ENCODE measurements at regions not wholly inside any gene's neighbourhood (a gene's known extent, or its start where the extent isn't known, plus 50 kb on each side); places are given as distances from the start of the nearest gene placed in this dataset.
"Not testable (repeated sequence)": the region's sequence is repeated elsewhere in the genome, so short reads cannot be mapped to it uniquely, and the experiment has no call there.

DNA sequence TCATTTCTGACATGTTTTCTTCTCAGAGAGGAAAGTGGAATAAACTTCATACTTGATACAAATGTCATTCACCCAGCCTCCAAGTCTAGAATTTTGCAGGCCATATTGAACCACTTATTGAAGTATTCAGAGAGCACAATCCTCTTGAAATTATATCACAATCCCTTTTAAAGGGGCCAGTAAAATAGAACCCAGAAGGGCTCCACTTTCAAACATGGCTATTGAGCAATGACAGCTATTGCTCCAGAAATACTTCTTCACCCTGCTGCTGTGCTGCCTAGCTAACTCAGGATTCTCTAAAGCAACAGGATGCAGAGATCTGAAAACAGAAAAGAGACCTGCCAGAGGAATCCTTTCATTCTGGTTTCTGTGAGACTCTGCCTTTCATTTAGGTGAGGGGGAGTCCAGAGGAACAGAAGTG lies 275.0 kb upstream of the CDH5 start:
- peaks cover 0 to 10% (median 4%) of the 10 kb centered on the region in 4 donors for H3K4me1 ChIP-seq
- intact Hi-C loops (cut with DNase I): no loop called here
- TF ChIP-seq CTCF (IDR thresholded peaks at IDR 0.05): no peak
- no peak overlapping the region for H3K27ac ChIP-seq (replicated peaks in 1 of 4)
- no peaks in the 10 kb centered on the region for H3K27me3 ChIP-seq
- no peaks in the 10 kb centered on the region for H3K36me3 ChIP-seq
- peak; percentile 21 for DNase-seq (ENCODE audit: extremely low spot score)
- no peak overlapping the region for H3K4me3 ChIP-seq
- H3K9me3 ChIP-seq: no peaks in the 10 kb centered on the region

DNA sequence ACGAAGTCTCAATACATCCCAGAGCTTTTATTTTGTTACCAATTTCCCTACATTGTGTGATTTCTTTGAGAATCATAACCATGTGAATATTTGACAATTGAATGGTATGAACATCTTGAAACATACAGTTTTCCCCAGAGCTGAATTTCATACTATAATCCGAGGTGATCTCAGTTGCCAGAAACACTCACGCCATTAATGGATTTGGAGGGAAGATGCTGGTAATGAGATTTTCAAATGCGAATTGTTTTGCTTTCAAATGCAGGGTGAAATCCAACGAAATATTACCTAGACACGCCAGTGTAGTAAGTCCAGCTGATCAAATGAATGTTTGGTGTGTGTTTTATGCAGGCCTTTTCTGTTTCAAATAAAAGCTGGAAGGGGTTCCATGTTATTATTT lies 277.8 kb upstream of the CDH5 start:
- H3K27me3 ChIP-seq: no peaks in the 10 kb centered on the region
- intact Hi-C loops (cut with DNase I): no loop called here
- H3K27ac ChIP-seq (replicated peaks in 1 of 4): no peak overlapping the region
- no peaks in the 10 kb centered on the region for H3K36me3 ChIP-seq
- no peaks in the 10 kb centered on the region for H3K9me3 ChIP-seq
- DNase-seq (ENCODE audit: extremely low spot score): no peak
- H3K4me3 ChIP-seq: no peak overlapping the region
- peaks cover 0 to 14% (median 9%) of the 10 kb centered on the region in 4 donors for H3K4me1 ChIP-seq
- WGBS: 94% methylated on average over 6 of the region's 6 CpGs
- TF ChIP-seq POLR2A (IDR thresholded peaks at IDR 0.05; ENCODE audit: low read depth) (no peak), EP300 (IDR thresholded peaks at IDR 0.05) (no peak), POLR2AphosphoS5 (IDR thresholded peaks at IDR 0.05) (no peak), CTCF (IDR thresholded peaks at IDR 0.05) (no peak)

- Histone ChIP-seq H3K4me1 (peaks cover 0 to 17% (median 11%) of the 10 kb centered on the region in 4 donors), H3K27ac (replicated peaks in 1 of 4) (no peak overlapping the region), H3K27me3 (no peaks in the 10 kb centered on the region), H3K9me3 (no peaks in the 10 kb centered on the region), H3K4me3 (no peak overlapping the region), H3K36me3 (no peaks in the 10 kb centered on the region)
- TF ChIP-seq POLR2AphosphoS5 (IDR thresholded peaks at IDR 0.05): no peak
- no peak for TF ChIP-seq CTCF (IDR thresholded peaks at IDR 0.05)
- no peak for TF ChIP-seq EP300 (IDR thresholded peaks at IDR 0.05)
- no peak for TF ChIP-seq POLR2A (IDR thresholded peaks at IDR 0.05; ENCODE audit: low read depth)
- peak; percentile 57 for DNase-seq (ENCODE audit: extremely low spot score)
- intact Hi-C loops (cut with DNase I): no loop called here
Measured at GRCh38 chr16:66087308-66087707, 279.2 kb upstream of the CDH5 start.

DNA sequence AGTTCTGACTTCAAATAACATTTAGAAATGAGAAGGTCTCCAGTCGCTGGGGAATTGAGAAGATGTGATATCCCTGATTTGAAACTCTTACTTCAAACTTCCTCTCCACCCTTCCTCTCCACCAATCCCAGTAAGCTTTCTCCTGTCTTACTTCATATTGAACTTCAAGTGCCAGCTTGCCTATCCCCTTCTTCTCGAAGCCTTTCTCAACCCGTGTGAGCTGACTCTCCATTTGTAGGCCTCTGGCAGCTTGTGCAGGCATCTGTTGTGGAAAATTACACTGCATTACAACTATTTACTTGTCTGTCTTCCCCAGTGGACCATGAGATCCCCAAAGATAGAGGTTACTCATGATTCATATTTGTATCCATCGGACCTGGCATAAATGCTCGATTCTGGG lies 280.8 kb upstream of the CDH5 start:
- H3K4me3 ChIP-seq: no peak overlapping the region
- TF ChIP-seq CTCF (IDR thresholded peaks at IDR 0.05): no peak
- TF ChIP-seq POLR2A (IDR thresholded peaks at IDR 0.05; ENCODE audit: low read depth): no peak
- no peaks in the 10 kb centered on the region for H3K36me3 ChIP-seq
- peak; percentile 55 for DNase-seq (ENCODE audit: extremely low spot score)
- H3K27ac ChIP-seq (replicated peaks in 1 of 4): no peak overlapping the region
- no peaks in the 10 kb centered on the region for H3K9me3 ChIP-seq
- intact Hi-C loops (cut with DNase I): no loop called here
- H3K4me1 ChIP-seq: peaks cover 0 to 10% (median 6%) of the 10 kb centered on the region in 4 donors
- H3K27me3 ChIP-seq: no peaks in the 10 kb centered on the region
- WGBS: 88% methylated on average over 5 of the region's 5 CpGs

GRCh38 chr16:66084731-66085130 lies 281.8 kb upstream of the CDH5 start:
- H3K9me3 ChIP-seq; intact Hi-C loops (cut with DNase I); DNase-seq (ENCODE audit: extremely low spot score): not testable (repeated sequence)

More at GRCh38 chr16:66084731-66085130, 281.8 kb upstream of the CDH5 start:
- not testable (repeated sequence) for H3K27me3 ChIP-seq; H3K4me3 ChIP-seq; H3K27ac ChIP-seq (replicated peaks in 1 of 4); H3K36me3 ChIP-seq; H3K4me1 ChIP-seq
- 90% methylated on average over 2 of the region's 2 CpGs for WGBS
